HEK293 (cell line): ENCODE measurements at regions not wholly inside any gene's neighbourhood (a gene's known extent, or its start where the extent isn't known, plus 50 kb on each side); places are given as distances from the start of the nearest gene placed in this dataset.

Experiments
- CTCF ChIA-PET: fragments of 350-600 bp; formaldehyde crosslinking; extraction: SDS; loops from one replicate; lab custom pipeline; 2021; ENCODE audit warnings: antibody characterized with exemption; lab: Yijun Ruan, JAX
- POLR2A ChIA-PET: fragments of 300-600 bp; formaldehyde crosslinking; extraction: SDS; loops from one replicate; lab custom pipeline; 2020; ENCODE audit warnings: antibody characterized with exemption, inconsistent platforms; lab: Yijun Ruan, JAX
- H3K27ac ChIP-seq: fragments of 200-500 bp; sonication (Bioruptor generic); 2 replicates; pipeline ENCODE4 v1.5.1; 2014; ENCODE audit warnings: low read depth, low read length, control low read depth, inconsistent platforms; ENCODE audit errors: extremely low read depth
- H3K36me3 ChIP-seq, 2 experiments: fragments of 200-500 bp in 1 of 2; sonication (Bioruptor generic) in 1 of 2; 1 replicate in 1 of 2; 2 replicates in 1 of 2; pipeline ENCODE4 v1.5.1; 2014 to 2017; ENCODE audit warnings: inconsistent platforms in 2 of 2, low read length in 2 of 2; ENCODE audit not compliant: control insufficient read depth in 2 of 2, insufficient read depth in 1 of 2
- H3K4me1 ChIP-seq: fragments of 200-500 bp; sonication (Bioruptor generic); 2 replicates; pipeline ENCODE4 v1.5.1; 2014; ENCODE audit warnings: mild to moderate bottlenecking, low read length, inconsistent platforms; ENCODE audit not compliant: control insufficient read depth, insufficient read depth
- H3K4me3 ChIP-seq: 2 replicates; pipeline ENCODE4 v1.5.1; 2011; ENCODE audit warnings: low read depth, mild to moderate bottlenecking, control low read depth, low read length, moderate library complexity
- H3K9me3 ChIP-seq: fragments of 200-500 bp; sonication (Bioruptor generic); 2 replicates; pipeline ENCODE4 v1.5.1; 2014; ENCODE audit warnings: low read depth, low read length, inconsistent platforms; ENCODE audit not compliant: control insufficient read depth, insufficient read depth
- BCL6B ChIP-seq: fragments of 450-650 bp; formaldehyde crosslinking; IDR thresholded peaks from 2 replicates; pipeline ENCODE4 v1.5.1; 2017; ENCODE audit warnings: missing biosample characterization, missing genetic modification characterization
- CTCF ChIP-seq: fragments of 450-650 bp; formaldehyde crosslinking; IDR thresholded peaks from 2 replicates; pipeline ENCODE4 v1.5.1; 2016; ENCODE audit warnings: missing biosample characterization, missing genetic modification characterization
- INSM2 ChIP-seq: fragments of 450-650 bp; formaldehyde crosslinking; IDR thresholded peaks from 2 replicates; pipeline ENCODE4 v1.5.1; 2016; ENCODE audit warnings: missing biosample characterization, missing genetic modification characterization
- OSR2 ChIP-seq: fragments of 450-650 bp; formaldehyde crosslinking; IDR thresholded peaks from 2 replicates; pipeline ENCODE4 v1.5.1; 2016; ENCODE audit warnings: missing biosample characterization, missing genetic modification characterization
- YY1 ChIP-seq: fragments of 450-650 bp; formaldehyde crosslinking; IDR thresholded peaks from 2 replicates; pipeline ENCODE4 v1.5.1; 2018; ENCODE audit warnings: missing biosample characterization, missing genetic modification characterization
- ZBTB48 ChIP-seq: fragments of 450-650 bp; formaldehyde crosslinking; IDR thresholded peaks from 2 replicates; pipeline ENCODE4 v1.5.1; 2016; ENCODE audit warnings: missing biosample characterization, missing genetic modification characterization
- ZNF16 ChIP-seq: fragments of 450-650 bp; formaldehyde crosslinking; IDR thresholded peaks from 2 replicates; pipeline ENCODE4 v1.5.1; 2016; ENCODE audit warnings: low read depth, missing biosample characterization, missing genetic modification characterization
- ZNF18 ChIP-seq: fragments of 450-650 bp; formaldehyde crosslinking; IDR thresholded peaks from 2 replicates; pipeline ENCODE4 v1.5.1; 2016; ENCODE audit warnings: missing biosample characterization, missing genetic modification characterization
- ZNF2 ChIP-seq: fragments of 450-650 bp; formaldehyde crosslinking; IDR thresholded peaks from 2 replicates; pipeline ENCODE4 v1.5.1; 2016; ENCODE audit warnings: missing biosample characterization, missing genetic modification characterization
- ZNF280D ChIP-seq: fragments of 450-650 bp; formaldehyde crosslinking; IDR thresholded peaks from 2 replicates; pipeline ENCODE4 v1.5.1; 2016; ENCODE audit warnings: missing biosample characterization, missing genetic modification characterization
- ZNF404 ChIP-seq: fragments of 450-650 bp; formaldehyde crosslinking; IDR thresholded peaks from 2 replicates; pipeline ENCODE4 v1.5.1; 2017; ENCODE audit warnings: missing biosample characterization, missing genetic modification characterization
- ZNF501 ChIP-seq: fragments of 450-650 bp; formaldehyde crosslinking; IDR thresholded peaks from 2 replicates; pipeline ENCODE4 v1.5.1; 2016; ENCODE audit warnings: missing biosample characterization, missing genetic modification characterization
- ZNF530 ChIP-seq: fragments of 450-650 bp; formaldehyde crosslinking; IDR thresholded peaks from 2 replicates; pipeline ENCODE4 v1.5.1; 2016; ENCODE audit warnings: low read depth, missing biosample characterization, missing genetic modification characterization
- ZNF561 ChIP-seq: fragments of 450-650 bp; IDR thresholded peaks from 2 replicates; pipeline ENCODE4 v1.5.1; 2018; ENCODE audit warnings: missing biosample characterization, missing genetic modification characterization, borderline replicate concordance
- ZNF580 ChIP-seq: fragments of 450-650 bp; formaldehyde crosslinking; IDR thresholded peaks from 2 replicates; pipeline ENCODE4 v1.5.1; 2016; ENCODE audit warnings: missing biosample characterization, missing genetic modification characterization
- ZNF600 ChIP-seq: fragments of 450-650 bp; formaldehyde crosslinking; IDR thresholded peaks from 2 replicates; pipeline ENCODE4 v1.5.1; 2016; ENCODE audit warnings: missing biosample characterization, missing genetic modification characterization
- ZNF645 ChIP-seq: fragments of 450-650 bp; formaldehyde crosslinking; IDR thresholded peaks from 2 replicates; pipeline ENCODE4; 2016; ENCODE audit warnings: missing biosample characterization, missing genetic modification characterization
- ZNF660 ChIP-seq: fragments of 450-650 bp; IDR thresholded peaks from 2 replicates; pipeline ENCODE4 v1.5.1; 2018; ENCODE audit warnings: missing biosample characterization, mild to moderate bottlenecking, missing genetic modification characterization
- ZNF692 ChIP-seq: fragments of 450-650 bp; formaldehyde crosslinking; IDR thresholded peaks from 2 replicates; pipeline ENCODE4 v1.5.1; 2016; ENCODE audit warnings: missing biosample characterization, missing genetic modification characterization
- ZNF701 ChIP-seq: fragments of 450-650 bp; formaldehyde crosslinking; IDR thresholded peaks from 2 replicates; pipeline ENCODE4 v1.5.1; 2016; ENCODE audit warnings: missing biosample characterization, missing genetic modification characterization

GRCh38 chr9:121550041-121550440 lies 50.4 kb upstream of the GGTA1 start:
- no peaks in the 10 kb centered on the region for H3K9me3 ChIP-seq
- CTCF ChIA-PET = interaction anchor here (0.5 to 2.1 kb wide), 51 partner anchors 9 to 1267 kb away, joined by 3 to 13 read pairs (median 4); no protein-coding TSS in a partner anchor
- H3K27ac ChIP-seq = no peak overlapping the region
- no peaks in the 10 kb centered on the region for H3K4me1 ChIP-seq
- H3K4me3 ChIP-seq = no peak overlapping the region
- POLR2A ChIA-PET = interaction anchor here (1.0 kb wide), 1 partner anchor 100 kb away, joined by 4 read pairs; no protein-coding TSS in a partner anchor
- TF ChIP-seq ZNF561 (tag by site-specific recombination) (no peak), ZNF18 (tag by site-specific recombination) (no peak), ZNF404 (tag by site-specific recombination) (no peak), ZNF580 (tag by site-specific recombination) (no peak), ZNF280D (no peak), OSR2 (no peak), ZNF600 (tag by site-specific recombination) (no peak), INSM2 (tag by site-specific recombination) (no peak)
- no peaks in the 10 kb centered on the region for H3K36me3 ChIP-seq

- ChIA-PET POLR2A (interaction anchor here (1.0 kb wide), 1 partner anchor 99 kb away, joined by 4 read pairs; no protein-coding TSS in a partner anchor), CTCF (interaction anchor here (0.6 to 2.1 kb wide), 57 partner anchors 9 to 1268 kb away, joined by 3 to 13 read pairs (median 3); no protein-coding TSS in a partner anchor)
- no peaks in the 10 kb centered on the region for H3K9me3 ChIP-seq
- no peak overlapping the region; the same call in 1 of the 2 replicates for H3K27ac ChIP-seq
- no peaks in the 10 kb centered on the region for H3K36me3 ChIP-seq
- H3K4me3 ChIP-seq = peak overlapping the region; percentile 33
- H3K4me1 ChIP-seq = no peaks in the 10 kb centered on the region
- TF ChIP-seq ZNF2 (tag by site-specific recombination) = peak; percentile 94
- peak; percentile 52; the same call in 1 of the 2 replicates for TF ChIP-seq ZNF660 (tag by site-specific recombination)
- TF ChIP-seq ZNF645 (tag by site-specific recombination) = no peak
- peak; percentile 56 for TF ChIP-seq ZBTB48
- TF ChIP-seq CTCF (tag by site-specific recombination) = peak; percentile 93
- peak; percentile 88 for TF ChIP-seq ZNF16 (tag by site-specific recombination)
- 0 out of 2 replicates have a peak, but pooled peaks have one; percentile 26 for TF ChIP-seq ZNF692
- no peak for TF ChIP-seq ZNF701 (tag by site-specific recombination)
- no peak for TF ChIP-seq ZNF530 (tag by site-specific recombination)
- peak; percentile 55; the same call in 1 of the 2 replicates for TF ChIP-seq ZNF501 (tag by site-specific recombination)
- no peak for TF ChIP-seq BCL6B (tag by site-specific recombination)
- no peak for TF ChIP-seq YY1 (tag by site-specific recombination)
Measured at GRCh38 chr9:121550569-121551512, 51.2 kb upstream of the GGTA1 start.
